Activated naive CD8-positive, alpha-beta T cell treated with anti-CD3 and anti-CD28 coated beads for 36 hours (primary cell): ENCODE measurements at regions not wholly inside any gene's neighbourhood (a gene's known extent, or its start where the extent isn't known, plus 50 kb on each side); places are given as distances from the start of the nearest gene placed in this dataset.

ENCODE experiments used
- DNase-seq: peaks from one replicate; pipeline ENCODE4 v3.0.0; 2021
- H3K27ac Mint-ChIP-seq: one replicate; pipeline ENCODE4 v1.8.0; 2022; ENCODE audit warnings: mild to moderate bottlenecking, moderate library complexity, mixed read lengths
- H3K27me3 Mint-ChIP-seq: one replicate; pipeline ENCODE4 v1.8.0; 2022; ENCODE audit warnings: mild to moderate bottlenecking, mixed read lengths
- H3K36me3 Mint-ChIP-seq: one replicate; pipeline ENCODE4 v1.8.0; 2021; ENCODE audit warnings: mild to moderate bottlenecking, mixed read lengths
- H3K4me1 Mint-ChIP-seq: one replicate; pipeline ENCODE4 v1.8.0; 2021; ENCODE audit warnings: mixed read lengths
- H3K4me3 Mint-ChIP-seq: one replicate; pipeline ENCODE4 v1.8.0; 2022; ENCODE audit warnings: mild to moderate bottlenecking, moderate library complexity, mixed read lengths
- H3K9me3 Mint-ChIP-seq: one replicate; pipeline ENCODE4 v1.8.0; 2022; ENCODE audit warnings: mixed read lengths

DNA sequence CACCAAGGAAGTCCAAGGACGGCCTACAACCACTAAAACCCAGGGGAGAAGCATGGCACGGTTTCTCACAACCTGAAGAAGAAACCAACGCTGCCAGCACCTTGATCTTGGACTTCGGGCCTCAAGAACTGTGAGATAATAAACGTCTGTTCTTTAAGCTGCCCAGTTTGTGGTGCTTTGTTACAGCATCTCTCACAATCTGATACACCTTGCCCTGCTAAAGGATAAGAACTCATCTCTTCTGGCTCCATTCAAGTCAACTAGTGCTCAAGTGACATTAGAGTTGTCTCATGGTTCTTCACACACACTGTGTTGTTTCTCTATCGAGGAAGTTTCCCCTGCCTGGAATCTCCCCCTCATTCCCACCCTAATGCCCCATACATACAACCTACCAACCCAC is 314.4 kb upstream of the RUNX1 start:
- Mint-ChIP-seq H3K4me1 (no peaks in the 10 kb centered on the region), H3K9me3 (no peaks in the 10 kb centered on the region), H3K27me3 (no peaks in the 10 kb centered on the region)

DNA sequence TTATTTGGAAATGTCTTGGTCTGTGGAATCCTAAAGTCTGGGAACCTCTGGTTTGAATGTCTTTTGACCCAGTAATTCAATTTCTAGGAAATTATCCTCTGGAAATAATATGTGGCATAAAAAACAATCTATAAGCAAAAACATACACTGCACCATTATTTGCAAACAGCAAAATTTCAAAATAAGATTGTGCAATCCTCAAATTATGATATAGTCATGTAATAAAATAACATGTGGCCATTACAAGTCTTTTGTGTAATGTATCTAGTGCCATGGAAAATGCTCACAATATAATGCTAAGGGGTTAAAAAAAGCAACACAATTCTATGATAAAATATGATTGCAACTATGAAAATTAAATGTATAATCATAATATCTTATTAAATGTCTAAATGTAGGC is 312.9 kb upstream of the RUNX1 start:
- H3K9me3 Mint-ChIP-seq, result peaks cover 2% of the 10 kb centered on the region
- DNase-seq, result no peak
- no peak overlapping the region for H3K27ac Mint-ChIP-seq
- no peaks in the 10 kb centered on the region for H3K27me3 Mint-ChIP-seq
- H3K4me3 Mint-ChIP-seq, result no peak overlapping the region
- H3K36me3 Mint-ChIP-seq, result no peaks in the 10 kb centered on the region
- peaks cover 6% of the 10 kb centered on the region for H3K4me1 Mint-ChIP-seq

More for the DNA sequence above, 314.4 kb upstream of the RUNX1 start:
- H3K4me3 Mint-ChIP-seq, result no peak overlapping the region
- H3K36me3 Mint-ChIP-seq, result no peaks in the 10 kb centered on the region
- H3K27ac Mint-ChIP-seq, result no peak overlapping the region
- no peak for DNase-seq

DNA sequence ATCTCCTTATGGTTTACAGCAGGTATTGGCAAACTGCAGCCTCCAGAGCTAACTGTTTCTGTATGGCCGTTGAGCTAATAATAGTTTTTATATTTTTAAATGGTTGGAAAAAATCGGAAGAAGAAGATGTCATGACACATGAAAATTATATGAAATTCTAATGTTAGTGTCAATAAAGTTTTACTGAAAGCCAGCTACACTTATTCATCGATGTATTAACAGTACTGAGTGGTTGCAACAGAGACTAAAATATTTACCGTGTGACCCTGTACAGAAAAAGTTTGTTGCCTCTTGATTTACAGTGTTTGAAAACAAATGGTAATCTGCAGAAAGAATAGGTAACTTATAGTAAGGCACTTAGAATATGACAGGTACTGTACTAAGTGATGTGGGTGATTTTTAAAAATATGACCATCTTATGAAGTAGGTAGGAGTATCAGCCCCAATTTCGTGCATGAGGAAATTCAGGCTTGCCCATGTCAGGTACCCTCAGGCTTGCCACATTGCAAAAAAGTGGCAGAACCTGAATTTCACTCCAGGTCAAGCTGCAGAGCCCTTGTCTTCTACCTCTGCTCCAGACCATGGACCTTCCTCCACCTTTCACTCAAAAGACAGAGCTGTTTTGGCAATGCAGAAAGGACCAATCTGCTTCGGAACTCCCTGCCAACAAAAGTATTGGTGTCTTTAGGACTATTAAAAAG is 311.9 kb upstream of the RUNX1 start:
- H3K9me3 Mint-ChIP-seq, result peaks cover 3% of the 10 kb centered on the region
- no peak for DNase-seq
- no peak overlapping the region for H3K4me3 Mint-ChIP-seq
- H3K36me3 Mint-ChIP-seq, result no peaks in the 10 kb centered on the region
- H3K4me1 Mint-ChIP-seq, result peaks cover 6% of the 10 kb centered on the region
- H3K27me3 Mint-ChIP-seq, result no peaks in the 10 kb centered on the region
- no peak overlapping the region for H3K27ac Mint-ChIP-seq

DNA sequence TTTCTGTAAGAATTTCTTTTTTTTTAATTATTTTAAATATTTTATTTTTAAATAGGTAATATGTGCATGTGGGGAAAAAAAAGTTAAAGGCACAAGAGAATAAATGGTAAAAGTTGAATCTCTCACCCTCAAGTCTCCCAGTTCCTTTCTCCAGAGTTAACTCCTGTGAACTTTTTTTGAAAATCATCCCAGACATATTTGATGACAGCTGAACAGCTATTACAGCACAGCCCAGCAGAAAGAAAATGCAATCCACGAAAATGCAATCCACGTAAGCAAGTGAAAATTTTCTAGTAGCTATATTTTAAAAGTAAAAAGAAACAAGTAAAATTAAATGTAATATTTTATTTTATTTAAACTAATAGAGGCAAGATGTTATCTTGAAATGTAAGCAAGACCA is 310.0 kb upstream of the RUNX1 start:
- Mint-ChIP-seq H3K4me1 (peaks cover 6% of the 10 kb centered on the region), H3K27ac (no peak overlapping the region), H3K27me3 (no peaks in the 10 kb centered on the region), H3K36me3 (no peaks in the 10 kb centered on the region), H3K4me3 (no peak overlapping the region), H3K9me3 (peaks cover 3% of the 10 kb centered on the region)
- DNase-seq, result no peak

DNA sequence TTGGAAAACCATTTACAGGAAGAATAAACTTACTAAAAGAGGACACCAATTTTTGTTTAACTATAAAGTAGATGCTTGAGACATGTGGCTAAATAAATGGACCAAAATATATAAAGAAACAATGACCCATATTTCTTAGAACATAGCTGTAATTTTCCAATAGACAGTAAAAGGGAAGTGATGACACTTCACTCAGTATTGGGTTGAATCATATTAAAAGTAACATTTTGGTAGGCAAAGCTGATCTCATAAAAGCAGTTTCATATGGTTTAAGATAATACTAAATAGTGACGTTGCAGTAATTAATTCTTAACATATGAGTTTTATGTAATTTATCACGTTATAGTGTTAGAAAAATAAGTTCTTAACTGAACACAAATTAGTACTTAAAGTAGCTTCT is 308.9 kb upstream of the RUNX1 start:
- H3K27ac Mint-ChIP-seq, result peak overlapping the region; percentile 78
- no peak overlapping the region for H3K4me3 Mint-ChIP-seq
- H3K27me3 Mint-ChIP-seq, result no peaks in the 10 kb centered on the region
- no peaks in the 10 kb centered on the region for H3K36me3 Mint-ChIP-seq
- peaks cover 6% of the 10 kb centered on the region for H3K4me1 Mint-ChIP-seq
- DNase-seq, result no peak
- H3K9me3 Mint-ChIP-seq, result peaks cover 3% of the 10 kb centered on the region

DNA sequence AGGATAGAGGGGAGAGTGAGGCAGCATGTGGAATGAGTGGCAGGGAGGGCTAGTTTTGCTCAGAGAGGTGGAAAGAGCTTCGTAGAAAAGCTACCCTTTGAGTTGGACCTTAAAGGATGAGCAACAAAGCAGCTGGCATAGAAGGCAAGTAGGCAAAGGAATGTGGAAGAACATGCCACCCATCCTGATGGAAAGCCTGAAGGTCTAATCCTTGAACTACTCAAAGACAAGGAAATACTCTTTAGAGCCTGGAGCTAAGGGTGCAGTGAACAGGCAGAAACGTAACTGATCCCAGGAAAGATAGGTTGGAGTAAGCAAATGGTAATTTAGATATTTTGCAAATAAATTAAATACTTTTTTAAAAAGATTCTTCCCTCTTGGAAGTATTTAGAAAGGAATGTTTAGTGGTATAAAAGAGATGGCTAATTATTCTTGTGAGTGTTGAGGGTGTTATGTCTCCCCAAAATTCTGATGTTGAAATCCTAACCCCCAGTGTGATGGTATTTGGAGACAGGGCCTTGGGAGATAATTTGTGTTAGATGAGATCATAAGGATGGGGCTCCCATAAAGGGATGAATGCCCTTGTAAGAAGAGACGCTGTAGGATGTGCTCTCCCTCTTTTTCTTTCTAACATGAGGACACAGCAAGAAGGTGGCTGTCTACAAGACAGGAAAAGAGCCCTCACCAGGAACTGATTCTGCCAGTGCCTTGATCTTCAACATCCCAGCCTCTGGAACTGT is 308.1 kb upstream of the RUNX1 start:
- H3K9me3 Mint-ChIP-seq, result peaks cover 3% of the 10 kb centered on the region
- H3K4me3 Mint-ChIP-seq, result no peak overlapping the region
- peak overlapping the region; percentile 78 for H3K27ac Mint-ChIP-seq

DNA sequence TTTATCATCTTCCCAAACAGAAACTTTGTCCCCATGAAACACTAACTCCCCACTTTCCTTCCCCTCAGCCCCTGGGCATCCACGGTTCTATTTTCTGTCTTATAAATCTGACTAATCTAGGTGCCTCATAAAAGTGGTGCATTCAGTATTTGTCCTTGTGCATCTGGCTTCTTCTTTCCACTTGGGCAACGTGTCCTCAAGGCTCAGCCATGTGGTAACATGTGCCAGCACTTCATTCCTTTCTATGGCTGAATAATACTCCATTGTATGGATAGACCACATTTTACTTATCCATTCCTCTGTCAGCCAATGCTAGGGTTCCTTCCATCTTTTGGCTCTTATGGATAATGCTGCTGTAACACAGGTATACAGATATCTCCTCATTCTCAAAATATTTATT is 305.0 kb upstream of the RUNX1 start:
- Mint-ChIP-seq H3K9me3 (peaks cover 3% of the 10 kb centered on the region), H3K27ac (no peak overlapping the region), H3K27me3 (no peaks in the 10 kb centered on the region), H3K4me3 (no peak overlapping the region), H3K36me3 (peaks cover 1% of the 10 kb centered on the region), H3K4me1 (peaks cover 12% of the 10 kb centered on the region)
- no peak for DNase-seq

More for the DNA sequence above, 308.1 kb upstream of the RUNX1 start:
- Mint-ChIP-seq H3K36me3 (peaks cover 1% of the 10 kb centered on the region), H3K4me1 (peaks cover 8% of the 10 kb centered on the region), H3K27me3 (no peaks in the 10 kb centered on the region)
- no peak for DNase-seq

DNA sequence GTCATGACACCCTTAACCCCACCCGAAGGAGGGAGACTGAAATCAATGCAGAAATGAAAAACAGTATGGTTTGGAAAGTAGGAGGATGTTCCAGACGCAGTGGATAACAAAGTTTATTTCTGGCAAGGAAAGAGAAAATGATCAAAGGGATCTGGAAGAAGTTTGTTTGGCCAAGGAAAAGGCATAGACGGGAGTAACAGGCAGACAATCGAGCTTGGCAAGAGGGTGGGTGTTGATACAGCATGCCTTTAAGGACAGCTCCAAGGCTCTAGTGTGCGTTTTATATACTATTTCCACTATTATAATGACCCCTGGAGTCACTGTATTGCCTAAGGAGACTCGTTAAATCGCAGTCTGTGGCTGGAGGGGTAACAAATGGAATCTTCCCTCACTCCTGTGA is 303.7 kb upstream of the RUNX1 start:
- no peak for DNase-seq
- H3K9me3 Mint-ChIP-seq, result peaks cover 3% of the 10 kb centered on the region
- no peak overlapping the region for H3K27ac Mint-ChIP-seq
- H3K4me3 Mint-ChIP-seq, result no peak overlapping the region
- peaks cover 1% of the 10 kb centered on the region for H3K36me3 Mint-ChIP-seq
- no peaks in the 10 kb centered on the region for H3K27me3 Mint-ChIP-seq
- peaks cover 11% of the 10 kb centered on the region for H3K4me1 Mint-ChIP-seq

DNA sequence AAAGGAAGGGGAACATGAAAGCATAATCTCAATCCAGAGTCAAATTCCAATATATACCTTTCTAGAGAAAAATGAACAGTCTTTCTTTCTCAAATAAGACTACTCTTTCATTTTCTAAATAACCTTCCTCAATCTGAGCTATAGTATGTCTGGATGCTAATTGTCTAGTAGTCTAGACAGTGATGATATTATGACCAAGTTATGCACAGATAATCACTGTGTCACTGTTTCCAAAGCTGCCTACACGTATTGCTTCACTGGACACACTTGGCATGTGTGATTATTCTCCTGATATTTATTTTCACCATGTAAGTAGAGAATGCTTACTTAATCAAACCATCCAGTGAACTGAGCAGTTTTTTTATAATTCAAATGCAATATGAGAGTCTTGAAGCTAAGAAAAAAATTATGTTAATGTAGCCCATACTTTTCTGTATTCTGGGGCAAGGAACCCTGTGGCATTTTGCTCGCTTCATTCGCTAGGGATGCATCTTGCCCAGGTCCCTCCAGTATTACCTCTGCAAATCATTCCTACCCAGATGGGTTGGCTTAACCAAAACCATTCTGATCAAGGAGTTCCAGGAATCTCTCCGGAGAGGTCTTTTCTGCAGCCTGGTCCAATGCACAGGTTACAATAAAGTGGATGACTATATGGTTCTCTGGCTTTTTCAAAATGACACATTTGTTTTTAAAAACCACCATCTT is 303.1 kb upstream of the RUNX1 start:
- Mint-ChIP-seq H3K9me3 (peaks cover 3% of the 10 kb centered on the region), H3K36me3 (peaks cover 1% of the 10 kb centered on the region), H3K27ac (no peak overlapping the region), H3K4me1 (peaks cover 6% of the 10 kb centered on the region), H3K4me3 (no peak overlapping the region), H3K27me3 (peaks cover 5% of the 10 kb centered on the region)
- no peak for DNase-seq

DNA sequence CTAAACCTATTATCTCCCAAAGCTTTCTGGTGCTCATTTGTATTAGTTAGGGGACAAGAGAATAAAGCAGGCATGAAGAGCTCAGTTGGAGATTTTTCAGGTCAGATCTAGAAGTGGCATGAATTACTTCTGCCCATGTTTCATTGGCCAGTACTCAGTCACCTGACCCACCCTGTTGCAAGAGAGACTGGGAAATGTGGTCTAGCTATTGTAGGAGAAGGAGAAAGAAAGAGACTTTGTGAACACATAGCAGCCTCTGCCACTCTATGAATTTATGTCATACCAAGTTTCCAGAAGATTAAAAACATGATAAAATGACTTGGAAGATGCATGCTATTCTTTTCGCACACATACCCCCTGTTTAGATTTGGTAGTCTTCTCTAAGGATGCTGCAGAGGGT is 302.3 kb upstream of the RUNX1 start:
- no peak for DNase-seq
- Mint-ChIP-seq H3K36me3 (peaks cover 1% of the 10 kb centered on the region), H3K4me3 (no peak overlapping the region), H3K27ac (no peak overlapping the region), H3K27me3 (peaks cover 12% of the 10 kb centered on the region), H3K9me3 (no peaks in the 10 kb centered on the region), H3K4me1 (peaks cover 6% of the 10 kb centered on the region)

DNA sequence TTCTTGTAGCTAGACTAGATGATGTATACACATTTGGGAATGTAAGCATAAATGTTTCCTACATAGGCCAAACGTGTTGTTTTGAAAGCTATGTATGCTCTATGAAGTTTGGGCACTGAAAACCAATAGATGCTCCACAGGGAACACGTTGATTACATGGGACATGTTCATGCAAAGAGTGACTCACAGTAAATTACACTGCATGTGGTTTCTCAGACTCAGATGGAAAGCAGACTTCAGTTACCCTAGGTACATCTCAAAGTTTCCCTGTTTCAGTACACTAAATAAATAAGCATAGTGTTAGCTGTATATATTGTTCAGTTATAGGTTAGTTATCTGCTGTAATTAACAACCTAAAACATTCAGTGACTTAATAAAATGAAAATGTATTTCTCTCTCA is 301.9 kb upstream of the RUNX1 start:
- H3K36me3 Mint-ChIP-seq, result peaks cover 1% of the 10 kb centered on the region
- H3K27ac Mint-ChIP-seq, result no peak overlapping the region
- H3K4me3 Mint-ChIP-seq, result no peak overlapping the region
- peaks cover 12% of the 10 kb centered on the region for H3K27me3 Mint-ChIP-seq
- peaks cover 6% of the 10 kb centered on the region for H3K4me1 Mint-ChIP-seq
- H3K9me3 Mint-ChIP-seq, result no peaks in the 10 kb centered on the region
- no peak for DNase-seq

DNA sequence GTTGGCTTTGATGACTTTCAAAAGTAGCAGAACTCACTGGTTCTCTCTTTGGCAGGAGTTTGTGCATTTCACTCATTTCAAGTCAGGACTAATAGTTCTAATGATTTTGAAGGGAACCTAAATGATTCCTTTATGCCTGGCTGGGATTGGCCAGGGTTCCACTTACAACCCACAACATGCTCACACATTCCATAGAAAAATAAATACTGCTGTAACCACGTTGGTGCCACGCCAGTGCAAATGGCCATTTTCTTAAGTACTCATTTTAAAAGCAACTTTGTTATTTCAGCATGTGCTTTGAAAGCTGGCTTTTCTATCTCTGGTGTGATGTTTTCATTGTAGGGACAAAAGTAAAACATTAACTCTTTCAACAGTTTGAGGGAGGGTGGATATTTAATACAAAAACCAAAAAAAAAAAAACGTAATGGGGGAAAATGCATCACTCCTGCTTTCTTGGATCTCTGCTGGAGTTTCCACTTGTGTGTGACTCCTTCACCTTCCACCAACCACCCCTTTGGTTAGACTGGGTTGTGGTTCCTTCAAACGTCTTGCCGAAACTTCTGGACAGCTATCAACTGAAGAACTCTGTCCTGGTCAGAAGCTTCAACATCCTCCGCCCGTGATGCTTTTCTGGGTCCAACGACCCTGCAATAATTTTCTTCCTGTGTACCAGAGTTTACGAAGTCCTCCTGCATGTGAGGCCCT is 300.4 kb upstream of the RUNX1 start:
- Mint-ChIP-seq H3K4me3 (no peak overlapping the region), H3K27me3 (peaks cover 12% of the 10 kb centered on the region), H3K27ac (no peak overlapping the region), H3K4me1 (peaks cover 6% of the 10 kb centered on the region), H3K36me3 (peaks cover 1% of the 10 kb centered on the region), H3K9me3 (no peaks in the 10 kb centered on the region)
- DNase-seq, result no peak

DNA sequence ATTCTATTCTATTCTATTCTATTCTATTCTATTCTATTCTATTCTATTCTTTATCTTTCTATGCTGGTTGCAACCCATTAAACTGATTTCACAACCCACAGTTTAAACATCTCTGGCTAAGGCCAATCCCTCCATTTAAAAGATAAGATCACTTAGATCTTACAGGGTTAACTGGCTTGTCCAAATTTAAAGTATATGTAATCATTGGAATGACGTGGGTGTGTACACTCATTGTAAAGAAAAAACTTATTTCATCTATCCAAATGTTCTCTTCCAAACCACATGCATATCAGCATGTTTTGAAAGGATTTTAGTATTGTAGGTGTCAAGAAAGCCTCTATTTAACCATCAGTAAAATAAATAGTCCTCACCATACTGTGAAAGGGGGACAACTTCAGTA is 299.6 kb upstream of the RUNX1 start:
- H3K36me3 Mint-ChIP-seq, result peaks cover 1% of the 10 kb centered on the region

DNA sequence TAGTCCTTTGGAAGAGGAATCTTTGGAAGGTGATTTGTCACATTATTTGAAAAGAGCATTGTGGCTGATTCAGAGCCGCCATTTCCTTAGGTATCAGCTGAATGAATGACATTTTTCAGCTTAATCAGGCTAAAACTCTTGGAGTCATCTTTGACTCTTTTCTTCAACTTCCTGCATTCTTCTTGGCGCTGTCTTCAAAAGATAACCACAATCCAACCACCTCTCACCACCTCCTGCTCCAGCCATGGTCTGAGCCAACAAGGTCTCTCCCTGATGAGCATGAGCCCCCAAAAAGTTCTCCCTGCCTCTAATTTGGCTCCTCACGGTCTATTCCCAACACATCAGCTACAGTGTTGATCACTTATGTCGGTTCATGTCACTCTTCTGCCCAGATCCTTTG is 297.6 kb upstream of the RUNX1 start:
- DNase-seq, result no peak
- Mint-ChIP-seq H3K4me3 (no peak overlapping the region), H3K4me1 (peaks cover 23% of the 10 kb centered on the region), H3K27me3 (peaks cover 12% of the 10 kb centered on the region), H3K36me3 (no peaks in the 10 kb centered on the region), H3K27ac (no peak overlapping the region), H3K9me3 (no peaks in the 10 kb centered on the region)

More for the DNA sequence above, 299.6 kb upstream of the RUNX1 start:
- peaks cover 8% of the 10 kb centered on the region for H3K4me1 Mint-ChIP-seq
- peaks cover 12% of the 10 kb centered on the region for H3K27me3 Mint-ChIP-seq
- no peak overlapping the region for H3K27ac Mint-ChIP-seq
- no peak overlapping the region for H3K4me3 Mint-ChIP-seq
- H3K9me3 Mint-ChIP-seq, result no peaks in the 10 kb centered on the region
- no peak for DNase-seq

DNA sequence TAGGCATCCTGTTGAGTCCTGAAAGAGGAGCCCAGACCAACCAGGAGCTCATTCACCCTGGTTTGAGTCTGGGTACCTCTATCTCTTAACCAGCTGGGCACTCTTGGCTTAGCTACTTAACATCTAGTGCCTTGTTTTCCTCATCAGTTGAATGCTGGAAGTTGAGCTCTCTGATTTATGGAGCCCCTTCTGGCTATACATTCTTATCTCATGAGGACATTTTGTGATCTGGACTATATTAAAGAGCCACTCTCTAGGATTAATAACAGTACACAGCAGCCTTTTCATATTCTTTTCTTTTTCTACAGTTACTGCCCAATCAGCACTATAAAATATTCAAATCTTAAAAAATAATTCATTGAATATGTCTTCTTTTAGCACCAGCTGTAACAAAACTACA is 296.9 kb upstream of the RUNX1 start:
- Mint-ChIP-seq H3K36me3 (no peaks in the 10 kb centered on the region), H3K27me3 (peaks cover 12% of the 10 kb centered on the region), H3K4me3 (no peak overlapping the region), H3K9me3 (no peaks in the 10 kb centered on the region), H3K27ac (no peak overlapping the region), H3K4me1 (peaks cover 19% of the 10 kb centered on the region)
- DNase-seq, result no peak
